ENCODE measurements at regions not wholly inside any gene's neighbourhood (a gene's known extent, or its start where the extent isn't known, plus 50 kb on each side); places are given as distances from the start of the nearest gene placed in this dataset.
"Not testable (repeated sequence)": the region's sequence is repeated elsewhere in the genome, so short reads cannot be mapped to it uniquely, and the experiment has no call there.

GRCh38 chr7:84913731-84914130, 273.1 kb downstream of the SEMA3D start:
- no peak overlapping the region for H3K4me3 ChIP-seq
- H3K27me3 ChIP-seq: no peaks in the 10 kb centered on the region
- no peaks in the 10 kb centered on the region for H3K4me1 ChIP-seq
- no peak overlapping the region for H3K27ac ChIP-seq
- H3K9me3 ChIP-seq: no peaks in the 10 kb centered on the region
- ATAC-seq (no peak), DNase-seq (no peak)
- no peaks in the 10 kb centered on the region for H3K36me3 ChIP-seq
- intact Hi-C loops (cut with DNase I): no loop called here
- TF ChIP-seq POLR2A (IDR thresholded peaks at IDR 0.05): no peak
- TF ChIP-seq, protein P1, sequence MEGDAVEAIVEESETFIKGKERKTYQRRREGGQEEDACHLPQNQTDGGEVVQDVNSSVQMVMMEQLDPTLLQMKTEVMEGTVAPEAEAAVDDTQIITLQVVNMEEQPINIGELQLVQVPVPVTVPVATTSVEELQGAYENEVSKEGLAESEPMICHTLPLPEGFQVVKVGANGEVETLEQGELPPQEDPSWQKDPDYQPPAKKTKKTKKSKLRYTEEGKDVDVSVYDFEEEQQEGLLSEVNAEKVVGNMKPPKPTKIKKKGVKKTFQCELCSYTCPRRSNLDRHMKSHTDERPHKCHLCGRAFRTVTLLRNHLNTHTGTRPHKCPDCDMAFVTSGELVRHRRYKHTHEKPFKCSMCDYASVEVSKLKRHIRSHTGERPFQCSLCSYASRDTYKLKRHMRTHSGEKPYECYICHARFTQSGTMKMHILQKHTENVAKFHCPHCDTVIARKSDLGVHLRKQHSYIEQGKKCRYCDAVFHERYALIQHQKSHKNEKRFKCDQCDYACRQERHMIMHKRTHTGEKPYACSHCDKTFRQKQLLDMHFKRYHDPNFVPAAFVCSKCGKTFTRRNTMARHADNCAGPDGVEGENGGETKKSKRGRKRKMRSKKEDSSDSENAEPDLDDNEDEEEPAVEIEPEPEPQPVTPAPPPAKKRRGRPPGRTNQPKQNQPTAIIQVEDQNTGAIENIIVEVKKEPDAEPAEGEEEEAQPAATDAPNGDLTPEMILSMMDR (IDR thresholded peaks at IDR 0.05): no peak

- H3K9me3 ChIP-seq: no peaks in the 10 kb centered on the region
- DNase-seq (no peak), ATAC-seq (no peak)
- no peak overlapping the region for H3K27ac ChIP-seq
- WGBS (ENCODE audit: insufficient coverage, low coverage, low lambda C conversion rate, missing lambda C conversion rate): 55% methylated on average over 4 of the region's 5 CpGs
- TF ChIP-seq, protein P1 (IDR thresholded peaks at IDR 0.05): no peak
- no peak for TF ChIP-seq POLR2A (IDR thresholded peaks at IDR 0.05)
- H3K27me3 ChIP-seq: no peaks in the 10 kb centered on the region
- H3K4me3 ChIP-seq: no peak overlapping the region
- no peaks in the 10 kb centered on the region for H3K36me3 ChIP-seq
- H3K4me1 ChIP-seq: no peaks in the 10 kb centered on the region
- intact Hi-C loops (cut with DNase I): no loop called here
These were observed 273.7 kb downstream of the SEMA3D start for GRCh38 chr7:84912993-84913635.

DNA sequence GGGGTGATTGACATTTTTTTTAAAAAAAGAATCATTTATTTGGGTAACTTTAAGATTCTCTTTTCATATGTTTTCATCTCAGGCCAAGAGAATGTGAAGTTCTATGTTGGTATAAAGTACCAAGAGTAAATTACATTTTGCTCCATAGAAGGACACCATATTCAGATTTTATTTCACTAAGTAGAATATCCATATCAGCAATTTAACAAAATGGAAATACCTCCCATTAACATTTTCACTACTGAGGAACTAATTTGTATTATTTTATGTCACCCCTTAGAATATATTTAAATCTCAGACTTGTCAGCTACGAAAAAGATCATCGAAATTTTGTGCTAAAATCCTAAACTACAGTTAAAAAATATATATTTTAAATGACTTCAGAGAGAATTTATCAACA, 274.3 kb downstream of the SEMA3D start:
- ATAC-seq (no peak), DNase-seq (no peak)
- Histone ChIP-seq H3K9me3 (no peaks in the 10 kb centered on the region), H3K27ac (no peak overlapping the region), H3K27me3 (no peaks in the 10 kb centered on the region), H3K36me3 (no peaks in the 10 kb centered on the region), H3K4me1 (no peaks in the 10 kb centered on the region), H3K4me3 (no peak overlapping the region)
- intact Hi-C loops (cut with DNase I): no loop called here
- 76% methylated on average over 2 of the region's 2 CpGs for WGBS (ENCODE audit: insufficient coverage, low coverage, low lambda C conversion rate, missing lambda C conversion rate)
- TF ChIP-seq, protein P1 (IDR thresholded peaks at IDR 0.05): no peak
- TF ChIP-seq POLR2A (IDR thresholded peaks at IDR 0.05): no peak

- no peaks in the 10 kb centered on the region for H3K4me1 ChIP-seq
- TF ChIP-seq, protein P1 (IDR thresholded peaks at IDR 0.05): no peak
- no peak for TF ChIP-seq POLR2A (IDR thresholded peaks at IDR 0.05)
- H3K36me3 ChIP-seq: no peaks in the 10 kb centered on the region
- intact Hi-C loops (cut with DNase I): no loop called here
- no peaks in the 10 kb centered on the region for H3K9me3 ChIP-seq
- H3K27me3 ChIP-seq: no peaks in the 10 kb centered on the region
- ATAC-seq (no peak), DNase-seq (no peak)
- no peak overlapping the region for H3K27ac ChIP-seq
- H3K4me3 ChIP-seq: no peak overlapping the region
These were observed 274.8 kb downstream of the SEMA3D start for GRCh38 chr7:84912018-84912417.

GRCh38 chr7:84911077-84911476, 275.8 kb downstream of the SEMA3D start:
- ATAC-seq (no peak), DNase-seq (no peak)
- H3K9me3 ChIP-seq: no peaks in the 10 kb centered on the region
- no peak overlapping the region for H3K4me3 ChIP-seq
- WGBS (ENCODE audit: insufficient coverage, low coverage, low lambda C conversion rate, missing lambda C conversion rate): 66% methylated on average over 4 of the region's 4 CpGs
- intact Hi-C loops (cut with DNase I): no loop called here
- H3K36me3 ChIP-seq: no peaks in the 10 kb centered on the region
- H3K27me3 ChIP-seq: no peaks in the 10 kb centered on the region
- H3K4me1 ChIP-seq: no peaks in the 10 kb centered on the region
- H3K27ac ChIP-seq: no peak overlapping the region
- TF ChIP-seq POLR2A (IDR thresholded peaks at IDR 0.05): no peak
- TF ChIP-seq, protein P1 (IDR thresholded peaks at IDR 0.05): no peak

DNA sequence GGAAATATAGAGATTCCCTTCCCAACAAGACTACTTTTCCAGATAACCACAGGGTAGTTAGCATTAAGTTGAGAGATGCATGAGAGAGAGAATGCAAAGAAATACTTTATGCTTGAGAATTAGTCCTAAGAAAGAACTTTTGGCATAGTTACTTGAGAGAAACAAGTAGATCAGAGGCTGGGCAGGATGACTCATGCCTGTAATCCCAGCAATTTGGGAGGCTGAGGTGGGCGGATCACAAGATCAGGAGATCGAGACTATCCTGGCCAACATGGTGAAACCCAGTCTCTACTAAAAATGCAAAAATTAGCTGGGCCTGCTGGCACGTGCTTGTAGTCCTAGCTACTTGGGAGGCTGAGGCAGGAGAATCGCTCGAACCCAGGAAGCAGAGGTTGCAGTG, 276.5 kb downstream of the SEMA3D start:
- ATAC-seq; H3K9me3 ChIP-seq; H3K36me3 ChIP-seq; DNase-seq; H3K27ac ChIP-seq; H3K4me3 ChIP-seq; intact Hi-C loops (cut with DNase I); H3K4me1 ChIP-seq; H3K27me3 ChIP-seq: not testable (repeated sequence)
- 65% methylated on average over 5 of the region's 5 CpGs for WGBS (ENCODE audit: insufficient coverage, low coverage, low lambda C conversion rate, missing lambda C conversion rate)

All from right lobe of liver (tissue), 6 donors.